ENCODE measurements at regions not wholly inside any gene's neighbourhood (a gene's known extent, or its start where the extent isn't known, plus 50 kb on each side); places are given as distances from the start of the nearest gene placed in this dataset.

- Histone ChIP-seq H3K27me3 (ENCODE audit: insufficient read depth) (no peaks in the 10 kb centered on the region), H3K36me3 (ENCODE audit: insufficient read depth) (no peaks in the 10 kb centered on the region), H3F3A (replicated peaks; ENCODE audit: low read depth) (no peaks in the 10 kb centered on the region), H3K4me3 (no peak overlapping the region), H3K27ac (ENCODE audit: low read depth) (no peak overlapping the region), H3K9me2 (ENCODE audit: insufficient read depth) (no peaks in the 10 kb centered on the region), H3K79me2 (replicated peaks; ENCODE audit: insufficient read depth) (no peaks in the 10 kb centered on the region), H3K4me1 (ENCODE audit: insufficient read depth) (no peaks in the 10 kb centered on the region), H4K20me1 (replicated peaks; ENCODE audit: insufficient read depth) (no peaks in the 10 kb centered on the region), H2AFZ (no peak overlapping the region), H3K4me2 (no peak overlapping the region)
- Mint-ChIP-seq H3K4me1 (no peaks in the 10 kb centered on the region; the same call in 2 of the 3 replicates), H3K27me3 (ENCODE audit: insufficient read depth, low read depth, poor library complexity) (no peaks in the 10 kb centered on the region), H3K36me3 (ENCODE audit: low read depth) (peaks cover 4% of the 10 kb centered on the region; the same call in 1 of the 3 replicates), H3K4me3 (no peak overlapping the region), H3K27ac (no peak overlapping the region), H3K9me3 (peaks cover 7% of the 10 kb centered on the region; the same call in 2 of the 3 replicates)
- ATAC-seq = no peak
- TF ChIP-seq JUNB (IDR thresholded peaks at IDR 0.05; ENCODE audit: unreplicated experiment) (no peak), ETS1 (IDR thresholded peaks at IDR 0.05) (no peak), ZNF462 (CRISPR knock-in tag; IDR thresholded peaks at IDR 0.05) (no peak), REST (IDR thresholded peaks at IDR 0.05; ENCODE audit: unreplicated experiment) (no peak), EZH2phosphoT487 (IDR thresholded peaks at IDR 0.05; ENCODE audit: unreplicated experiment) (no peak), ZNF331 (CRISPR knock-in tag; IDR thresholded peaks at IDR 0.05; ENCODE audit: low read depth) (no peak), STAT1 (IDR thresholded peaks at IDR 0.05; ENCODE audit: unreplicated experiment) (no peak), POLR2AphosphoS5 (IDR thresholded peaks at IDR 0.05; ENCODE audit: low read depth) (no peak), EZH2 (IDR thresholded peaks at IDR 0.05; ENCODE audit: low read depth, unreplicated experiment) (no peak)
- no peak for DNase-seq (ENCODE audit: low spot score)
Measured at GRCh38 chr5:135678640-135679268, 100.0 kb upstream of the CXCL14 start.
